ENCODE measurements at regions not wholly inside any gene's neighbourhood (a gene's known extent, or its start where the extent isn't known, plus 50 kb on each side); places are given as distances from the start of the nearest gene placed in this dataset.
A peak's percentile ranks its signal among the peaks of the same experiment; 100 is the strongest.

DNA sequence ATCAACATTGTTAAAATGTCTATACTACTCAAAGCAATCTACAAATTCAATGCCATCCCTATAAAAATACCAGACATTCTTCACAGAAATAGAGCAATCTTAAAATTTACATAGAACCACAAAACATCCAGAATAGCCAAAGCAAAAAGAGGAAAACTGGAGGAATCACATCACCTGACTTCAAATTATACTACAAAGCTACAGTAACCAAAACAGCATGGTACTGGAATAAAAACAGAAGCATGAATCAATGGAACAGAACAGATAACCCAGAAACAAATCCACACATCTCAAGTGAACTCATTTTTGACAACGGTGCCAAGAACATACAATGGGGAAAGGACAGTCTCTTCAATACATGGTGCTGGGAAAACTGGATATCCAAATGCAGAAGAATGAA is 87.3 kb upstream of the EGFR start:
- no peaks in the 10 kb centered on the region for H3K9me3 ChIP-seq (ENCODE audit: control insufficient read depth, low read depth, low read length)
- H3K27ac ChIP-seq (ENCODE audit: control insufficient read depth, insufficient read depth, low read length): no peak overlapping the region
- H3K4me1 ChIP-seq (ENCODE audit: control insufficient read depth, extremely low read depth, insufficient read depth, low read length): peaks cover 10% of the 10 kb centered on the region
- H3K4me3 ChIP-seq (ENCODE audit: control insufficient read depth in 2 of 3, extremely low read depth in 1 of 3, insufficient read depth in 2 of 3, low read depth in 1 of 3, low read length in 3 of 3): no peak overlapping the region
- no peaks in the 10 kb centered on the region for H3K9me1 ChIP-seq (ENCODE audit: control insufficient read depth, extremely low read depth, insufficient read depth, low read length)
- no peaks in the 10 kb centered on the region for H3K36me3 ChIP-seq (ENCODE audit: control insufficient read depth in 2 of 2, extremely low read depth in 1 of 2, insufficient read depth in 2 of 2, low read length in 2 of 2)
- no peak overlapping the region for H2AFZ ChIP-seq (ENCODE audit: control insufficient read depth, low read length)
- H3K4me2 ChIP-seq (ENCODE audit: control insufficient read depth, extremely low read depth, insufficient read depth, low read depth, low read length): no peak overlapping the region
- TF ChIP-seq, protein P1, sequence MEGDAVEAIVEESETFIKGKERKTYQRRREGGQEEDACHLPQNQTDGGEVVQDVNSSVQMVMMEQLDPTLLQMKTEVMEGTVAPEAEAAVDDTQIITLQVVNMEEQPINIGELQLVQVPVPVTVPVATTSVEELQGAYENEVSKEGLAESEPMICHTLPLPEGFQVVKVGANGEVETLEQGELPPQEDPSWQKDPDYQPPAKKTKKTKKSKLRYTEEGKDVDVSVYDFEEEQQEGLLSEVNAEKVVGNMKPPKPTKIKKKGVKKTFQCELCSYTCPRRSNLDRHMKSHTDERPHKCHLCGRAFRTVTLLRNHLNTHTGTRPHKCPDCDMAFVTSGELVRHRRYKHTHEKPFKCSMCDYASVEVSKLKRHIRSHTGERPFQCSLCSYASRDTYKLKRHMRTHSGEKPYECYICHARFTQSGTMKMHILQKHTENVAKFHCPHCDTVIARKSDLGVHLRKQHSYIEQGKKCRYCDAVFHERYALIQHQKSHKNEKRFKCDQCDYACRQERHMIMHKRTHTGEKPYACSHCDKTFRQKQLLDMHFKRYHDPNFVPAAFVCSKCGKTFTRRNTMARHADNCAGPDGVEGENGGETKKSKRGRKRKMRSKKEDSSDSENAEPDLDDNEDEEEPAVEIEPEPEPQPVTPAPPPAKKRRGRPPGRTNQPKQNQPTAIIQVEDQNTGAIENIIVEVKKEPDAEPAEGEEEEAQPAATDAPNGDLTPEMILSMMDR (optimal IDR thresholded peaks at IDR 0.05 in 1 of 3, IDR thresholded peaks at IDR 0.05 in 1 of 3, conservative IDR thresholded peaks at IDR 0.05 in 1 of 3; ENCODE audit: extremely low read depth in 1 of 3, insufficient read depth in 2 of 3, low read length in 3 of 3): no peak
- no peak for TF ChIP-seq EZH2 (IDR thresholded peaks at IDR 0.05; ENCODE audit: low read length)
- dilution Hi-C loops (cut with MboI; ENCODE audit: extremely low pct_ligation_motif_present, low sequenced_read_pairs): no loop called here
- DNase-seq (ENCODE audit: low read depth, low spot score): no peak
- H3K9ac ChIP-seq (ENCODE audit: control insufficient read depth, extremely low read depth, insufficient read depth, low read length): no peak overlapping the region
- no peaks in the 10 kb centered on the region for H4K20me1 ChIP-seq (ENCODE audit: control insufficient read depth, extremely low read depth, insufficient read depth, low read length)
- H3K79me2 ChIP-seq (ENCODE audit: control insufficient read depth, insufficient read depth, low read length): no peaks in the 10 kb centered on the region
- H3K27me3 ChIP-seq (ENCODE audit: control insufficient read depth, extremely low read depth, insufficient read depth, low read length): no peaks in the 10 kb centered on the region
- FAIRE-seq: no peak

DNA sequence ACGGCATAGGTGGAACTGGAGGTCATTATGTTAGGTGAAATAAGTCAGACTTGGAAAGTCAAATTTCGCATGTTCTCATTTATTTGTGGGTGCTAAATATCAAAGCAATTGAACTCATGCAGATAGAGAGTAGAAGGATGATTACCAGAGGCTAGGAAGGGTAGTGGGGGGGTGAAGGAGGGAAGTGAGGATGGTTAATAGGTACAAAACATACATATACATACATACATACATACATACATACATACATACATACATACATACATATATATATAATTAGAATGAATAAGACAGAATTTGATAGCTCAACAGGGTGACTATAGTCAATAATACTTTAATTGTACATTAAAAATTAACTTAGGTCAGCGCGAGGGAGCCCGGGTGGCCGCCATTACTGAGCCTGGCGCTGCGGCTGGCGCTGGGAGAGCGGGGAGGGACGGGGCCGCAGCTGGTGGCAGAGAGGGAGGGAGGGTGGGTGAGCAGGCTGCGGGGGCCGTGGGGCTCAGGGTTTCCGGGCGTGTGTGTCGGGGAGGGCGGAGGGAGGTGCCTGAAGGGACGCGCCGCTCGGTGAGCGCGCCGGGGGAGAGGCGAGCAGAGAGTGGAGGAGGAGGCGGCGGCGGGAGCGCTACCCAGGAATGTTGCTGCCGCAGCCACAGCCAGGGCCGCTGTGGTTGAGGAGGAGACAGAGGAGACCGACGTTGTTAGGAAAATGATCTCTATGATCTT is 85.8 kb upstream of the EGFR start:
- Histone ChIP-seq H4K20me1 (ENCODE audit: control insufficient read depth, extremely low read depth, insufficient read depth, low read length) (no peaks in the 10 kb centered on the region), H3K9me1 (ENCODE audit: control insufficient read depth, extremely low read depth, insufficient read depth, low read length) (no peaks in the 10 kb centered on the region), H3K4me2 (ENCODE audit: control insufficient read depth, extremely low read depth, insufficient read depth, low read depth, low read length) (peak overlapping the region; percentile 97), H3K36me3 (ENCODE audit: control insufficient read depth in 2 of 2, extremely low read depth in 1 of 2, insufficient read depth in 2 of 2, low read length in 2 of 2) (no peaks in the 10 kb centered on the region), H3K9me3 (ENCODE audit: control insufficient read depth, low read depth, low read length) (no peaks in the 10 kb centered on the region), H3K4me1 (ENCODE audit: control insufficient read depth, extremely low read depth, insufficient read depth, low read length) (peaks cover 10% of the 10 kb centered on the region), H3K27me3 (ENCODE audit: control insufficient read depth, extremely low read depth, insufficient read depth, low read length) (no peaks in the 10 kb centered on the region), H3K79me2 (ENCODE audit: control insufficient read depth, insufficient read depth, low read length) (no peaks in the 10 kb centered on the region), H3K4me3 (ENCODE audit: control insufficient read depth in 2 of 3, extremely low read depth in 1 of 3, insufficient read depth in 2 of 3, low read depth in 1 of 3, low read length in 3 of 3) (peak overlapping the region; percentile 40 to 75 (median 61)), H3K9ac (ENCODE audit: control insufficient read depth, extremely low read depth, insufficient read depth, low read length) (peak overlapping the region; percentile 76), H2AFZ (ENCODE audit: control insufficient read depth, low read length) (peak overlapping the region; percentile 89), H3K27ac (ENCODE audit: control insufficient read depth, insufficient read depth, low read length) (peak overlapping the region; percentile 56)
- dilution Hi-C loops (cut with MboI; ENCODE audit: extremely low pct_ligation_motif_present, low sequenced_read_pairs): no loop called here
- DNase-seq (ENCODE audit: low read depth, low spot score) (no peak), FAIRE-seq (no peak)
- TF ChIP-seq EZH2 (IDR thresholded peaks at IDR 0.05; ENCODE audit: low read length): no peak
- TF ChIP-seq, protein P1 (optimal IDR thresholded peaks at IDR 0.05 in 1 of 3, IDR thresholded peaks at IDR 0.05 in 1 of 3, conservative IDR thresholded peaks at IDR 0.05 in 1 of 3; ENCODE audit: extremely low read depth in 1 of 3, insufficient read depth in 2 of 3, low read length in 3 of 3): no peak
